OCI-LY1 (cell line): ENCODE measurements at regions not wholly inside any gene's neighbourhood (a gene's known extent, or its start where the extent isn't known, plus 50 kb on each side); places are given as distances from the start of the nearest gene placed in this dataset.

Experiments
- H2AFZ ChIP-seq: fragments of 200-600 bp; sonication (generic), shearing (Covaris generic); 2 replicates; pipeline ENCODE4 v1.6.0; 2014; ENCODE audit warnings: antibody characterized with exemption, mild to moderate bottlenecking, low read length
- H3F3A ChIP-seq: fragments of 200-600 bp; sonication (generic), shearing (Covaris generic); 2 replicates; pipeline ENCODE4 v1.6.0; 2014; ENCODE audit warnings: mild to moderate bottlenecking, antibody characterized with exemption, low read length, moderate library complexity; ENCODE audit not compliant: insufficient read depth
- H3K27ac ChIP-seq: fragments of 200-600 bp; sonication (generic); 2 replicates; pipeline ENCODE4 v1.5.1; 2014; ENCODE audit warnings: low read length, mixed run types, mild to moderate bottlenecking, low read depth; ENCODE audit not compliant: poor library complexity, severe bottlenecking
- H3K27me3 ChIP-seq: fragments of 200-600 bp; sonication (generic); 2 replicates; pipeline ENCODE4 v1.6.0; 2014; ENCODE audit warnings: antibody characterized with exemption, mild to moderate bottlenecking, low read length, moderate library complexity; ENCODE audit not compliant: insufficient read depth
- H3K36me3 ChIP-seq: fragments of 200-600 bp; sonication (generic); 2 replicates; pipeline ENCODE4 v1.6.1; 2014; ENCODE audit warnings: mild to moderate bottlenecking, antibody characterized with exemption, low read length, moderate library complexity, mixed read lengths; ENCODE audit not compliant: insufficient read depth
- H3K4me1 ChIP-seq: fragments of 200-600 bp; sonication (generic); 2 replicates; pipeline ENCODE4 v1.5.1; 2014; ENCODE audit warnings: mild to moderate bottlenecking, low read length, moderate library complexity; ENCODE audit not compliant: insufficient read depth, severe bottlenecking
- H3K4me2 ChIP-seq: fragments of 200-600 bp; sonication (generic), shearing (Covaris generic); 2 replicates; pipeline ENCODE4 v1.6.1; 2014; ENCODE audit warnings: low read length
- H3K4me3 ChIP-seq: fragments of 200-600 bp; sonication (generic); 2 replicates; pipeline ENCODE4 v1.5.1; 2014; ENCODE audit warnings: low read length, low read depth, mild to moderate bottlenecking, mixed read lengths; ENCODE audit not compliant: poor library complexity, severe bottlenecking
- H3K79me2 ChIP-seq: fragments of 200-600 bp; shearing (Covaris generic); 2 replicates; pipeline ENCODE4 v1.6.1; 2016; ENCODE audit warnings: mixed run types, low read length, mixed read lengths; ENCODE audit not compliant: insufficient read depth
- H3K9ac ChIP-seq: fragments of 200-600 bp; sonication (generic), shearing (Covaris generic); 2 replicates; pipeline ENCODE4 v1.6.1; 2014; ENCODE audit warnings: mild to moderate bottlenecking, low read length, mixed read lengths
- H3K9me2 ChIP-seq: fragments of 200-600 bp; sonication (generic), shearing (Covaris generic); 2 replicates; pipeline ENCODE4 v1.6.1; 2014; ENCODE audit warnings: low read depth, mild to moderate bottlenecking, low read length, mixed read lengths
- H3K9me3 ChIP-seq: fragments of 200-600 bp; shearing (Covaris generic); 2 replicates; pipeline ENCODE4 v1.6.1; 2014; ENCODE audit warnings: low read length, mixed read lengths
- H4K20me1 ChIP-seq: fragments of 200-600 bp; sonication (generic), shearing (Covaris generic); 2 replicates; pipeline ENCODE4 v1.6.0; 2016; ENCODE audit warnings: mild to moderate bottlenecking, low read length; ENCODE audit not compliant: insufficient read depth
- EZH2 ChIP-seq: fragments of 200-600 bp; sonication (generic), shearing (Covaris generic); IDR thresholded peaks from 2 replicates; pipeline ENCODE4 v1.8.0; 2017; ENCODE audit warnings: borderline replicate concordance, mixed run types, mild to moderate bottlenecking, antibody characterized with exemption, low read length, moderate library complexity, mixed read lengths
- TF ChIP-seq, protein P1 (sequence below): fragments of 200-600 bp; sonication (generic), shearing (Covaris generic); IDR thresholded peaks from 2 replicates; pipeline ENCODE4 v1.5.1; 2017; ENCODE audit warnings: mild to moderate bottlenecking, antibody characterized with exemption, low read length, moderate library complexity, mixed read lengths

DNA sequence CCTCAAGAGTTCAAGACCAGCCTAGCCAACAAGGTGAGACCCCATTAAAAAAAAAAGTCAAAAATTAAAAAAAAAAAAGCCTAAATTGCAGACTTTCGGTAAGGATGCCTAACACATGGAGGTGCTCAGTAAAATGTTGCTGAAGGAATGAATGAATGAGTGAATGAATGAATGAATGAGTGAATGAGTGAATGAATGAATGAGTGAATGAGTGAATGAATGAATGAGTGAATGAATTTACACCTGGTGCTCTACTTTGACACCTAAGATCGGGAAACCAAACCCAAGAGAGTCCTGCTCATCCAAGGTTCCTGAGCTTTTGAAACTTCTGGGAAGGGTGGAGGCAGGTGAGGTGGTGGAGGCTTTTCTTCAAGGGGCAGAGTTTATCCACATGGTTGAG, 112.2 kb upstream of the LHX1 start:
- Histone ChIP-seq H3K27ac (no peak overlapping the region), H3K9me3 (no peaks in the 10 kb centered on the region), H3K4me1 (no peaks in the 10 kb centered on the region), H3F3A (no peaks in the 10 kb centered on the region), H3K9ac (no peak overlapping the region), H3K9me2 (no peaks in the 10 kb centered on the region), H3K79me2 (no peaks in the 10 kb centered on the region), H3K4me3 (no peak overlapping the region), H3K36me3 (no peaks in the 10 kb centered on the region), H4K20me1 (no peaks in the 10 kb centered on the region), H3K27me3 (0 out of 2 replicates have a peak, but pooled peaks cover 4% of the 10 kb centered on the region), H3K4me2 (no peak overlapping the region), H2AFZ (no peak overlapping the region)
- TF ChIP-seq EZH2: no peak
- TF ChIP-seq, protein P1, sequence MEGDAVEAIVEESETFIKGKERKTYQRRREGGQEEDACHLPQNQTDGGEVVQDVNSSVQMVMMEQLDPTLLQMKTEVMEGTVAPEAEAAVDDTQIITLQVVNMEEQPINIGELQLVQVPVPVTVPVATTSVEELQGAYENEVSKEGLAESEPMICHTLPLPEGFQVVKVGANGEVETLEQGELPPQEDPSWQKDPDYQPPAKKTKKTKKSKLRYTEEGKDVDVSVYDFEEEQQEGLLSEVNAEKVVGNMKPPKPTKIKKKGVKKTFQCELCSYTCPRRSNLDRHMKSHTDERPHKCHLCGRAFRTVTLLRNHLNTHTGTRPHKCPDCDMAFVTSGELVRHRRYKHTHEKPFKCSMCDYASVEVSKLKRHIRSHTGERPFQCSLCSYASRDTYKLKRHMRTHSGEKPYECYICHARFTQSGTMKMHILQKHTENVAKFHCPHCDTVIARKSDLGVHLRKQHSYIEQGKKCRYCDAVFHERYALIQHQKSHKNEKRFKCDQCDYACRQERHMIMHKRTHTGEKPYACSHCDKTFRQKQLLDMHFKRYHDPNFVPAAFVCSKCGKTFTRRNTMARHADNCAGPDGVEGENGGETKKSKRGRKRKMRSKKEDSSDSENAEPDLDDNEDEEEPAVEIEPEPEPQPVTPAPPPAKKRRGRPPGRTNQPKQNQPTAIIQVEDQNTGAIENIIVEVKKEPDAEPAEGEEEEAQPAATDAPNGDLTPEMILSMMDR: no peak

DNA sequence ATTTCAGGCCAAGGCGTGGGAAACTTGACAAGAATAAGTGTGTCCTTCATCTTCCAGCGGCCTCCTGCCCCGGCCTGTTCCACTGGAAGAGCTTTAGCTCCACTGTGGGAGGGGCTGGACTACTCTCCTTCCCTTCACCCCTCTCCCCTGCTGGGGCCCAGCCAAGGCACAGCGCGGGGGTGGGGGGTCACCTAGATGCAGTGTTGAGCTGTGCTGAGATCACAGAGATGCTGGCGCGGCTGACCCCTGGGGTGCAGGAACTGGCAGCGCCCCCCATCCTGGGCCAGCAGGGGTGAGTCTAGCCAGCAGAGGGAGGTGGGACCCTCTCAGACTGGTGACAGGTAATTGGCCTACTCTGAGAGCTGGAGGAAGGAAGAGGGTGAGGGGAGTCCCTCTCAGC, 111.8 kb upstream of the LHX1 start:
- Histone ChIP-seq H3K4me1 (no peaks in the 10 kb centered on the region), H3K79me2 (no peaks in the 10 kb centered on the region), H3K27ac (no peak overlapping the region), H3K9me3 (no peaks in the 10 kb centered on the region), H3K9ac (no peak overlapping the region), H2AFZ (no peak overlapping the region), H3K9me2 (no peaks in the 10 kb centered on the region), H3F3A (no peaks in the 10 kb centered on the region), H3K4me3 (no peak overlapping the region), H3K27me3 (0 out of 2 replicates have a peak, but pooled peaks cover 4% of the 10 kb centered on the region), H4K20me1 (no peaks in the 10 kb centered on the region), H3K36me3 (no peaks in the 10 kb centered on the region), H3K4me2 (no peak overlapping the region)
- TF ChIP-seq, protein P1: no peak
- TF ChIP-seq EZH2: no peak

DNA sequence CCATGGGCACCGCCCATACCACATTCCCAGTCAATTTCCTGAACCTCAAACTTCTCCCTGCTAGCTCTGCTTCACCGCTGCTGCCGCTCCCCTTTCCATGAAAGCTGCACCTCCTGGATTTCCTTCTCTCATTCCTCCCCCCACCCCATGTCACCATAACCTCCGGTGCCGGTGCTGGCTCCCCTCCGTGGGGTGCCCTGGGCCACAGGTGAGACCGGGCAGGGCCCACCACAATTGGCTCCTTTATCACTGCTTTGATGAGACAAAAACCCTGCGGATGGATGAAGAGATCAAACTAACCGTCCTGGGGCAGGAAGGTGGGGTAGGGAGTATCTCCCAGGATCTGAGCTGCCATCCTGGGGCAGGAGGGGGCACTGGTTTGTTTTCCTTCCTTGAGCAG, 111.3 kb upstream of the LHX1 start:
- Histone ChIP-seq H3K36me3 (no peaks in the 10 kb centered on the region), H3K4me1 (no peaks in the 10 kb centered on the region), H3K9ac (no peak overlapping the region), H4K20me1 (no peaks in the 10 kb centered on the region), H2AFZ (no peak overlapping the region), H3K9me2 (no peaks in the 10 kb centered on the region), H3F3A (no peaks in the 10 kb centered on the region), H3K27ac (no peak overlapping the region), H3K4me2 (no peak overlapping the region), H3K4me3 (no peak overlapping the region), H3K27me3 (0 out of 2 replicates have a peak, but pooled peaks cover 4% of the 10 kb centered on the region), H3K9me3 (no peaks in the 10 kb centered on the region), H3K79me2 (no peaks in the 10 kb centered on the region)
- no peak for TF ChIP-seq EZH2
- TF ChIP-seq, protein P1: no peak
